ENCODE measurements at regions not wholly inside any gene's neighbourhood (a gene's known extent, or its start where the extent isn't known, plus 50 kb on each side); places are given as distances from the start of the nearest gene placed in this dataset.

DNA sequence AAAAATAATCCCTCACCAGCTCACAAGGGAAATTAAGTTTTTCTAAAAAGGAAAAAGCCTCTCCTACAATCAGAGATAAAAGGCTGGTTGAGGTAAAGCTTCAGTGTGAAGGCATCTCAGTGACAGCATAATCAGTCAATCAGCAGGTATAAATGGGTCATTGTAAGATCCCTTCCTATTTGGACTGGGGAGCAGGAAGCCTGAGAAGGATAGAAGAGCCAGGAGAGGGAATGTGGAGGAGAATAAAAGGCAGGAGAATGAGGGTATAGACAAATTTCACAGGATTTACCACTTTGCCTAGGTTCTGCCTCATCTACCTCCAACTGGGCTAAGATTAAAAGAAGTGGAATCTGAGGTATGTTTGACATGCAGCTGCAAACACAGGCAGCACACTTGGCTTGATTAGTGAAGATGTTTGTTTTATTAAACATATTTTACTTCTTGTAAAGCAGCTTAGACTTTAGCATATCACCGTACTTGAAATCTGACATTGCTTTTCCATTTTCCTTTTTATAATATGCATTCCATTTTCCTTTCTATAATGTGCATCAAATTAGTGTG, 479.1 kb upstream of the USP15 start:
- intact Hi-C loops (cut with DNase I), result no loop called here
- Histone ChIP-seq H3K27ac (no peak overlapping the region), H3K27me3 (replicated peaks; ENCODE audit: insufficient read depth) (no peaks in the 10 kb centered on the region), H3K4me3 (no peak overlapping the region), H3K36me3 (no peaks in the 10 kb centered on the region), H3K9me3 (no peaks in the 10 kb centered on the region), H3K4me1 (replicated peaks) (no peaks in the 10 kb centered on the region)
- WGBS, result 14% methylated on average over 1 of the region's 1 CpG
- TF ChIP-seq, protein P1, sequence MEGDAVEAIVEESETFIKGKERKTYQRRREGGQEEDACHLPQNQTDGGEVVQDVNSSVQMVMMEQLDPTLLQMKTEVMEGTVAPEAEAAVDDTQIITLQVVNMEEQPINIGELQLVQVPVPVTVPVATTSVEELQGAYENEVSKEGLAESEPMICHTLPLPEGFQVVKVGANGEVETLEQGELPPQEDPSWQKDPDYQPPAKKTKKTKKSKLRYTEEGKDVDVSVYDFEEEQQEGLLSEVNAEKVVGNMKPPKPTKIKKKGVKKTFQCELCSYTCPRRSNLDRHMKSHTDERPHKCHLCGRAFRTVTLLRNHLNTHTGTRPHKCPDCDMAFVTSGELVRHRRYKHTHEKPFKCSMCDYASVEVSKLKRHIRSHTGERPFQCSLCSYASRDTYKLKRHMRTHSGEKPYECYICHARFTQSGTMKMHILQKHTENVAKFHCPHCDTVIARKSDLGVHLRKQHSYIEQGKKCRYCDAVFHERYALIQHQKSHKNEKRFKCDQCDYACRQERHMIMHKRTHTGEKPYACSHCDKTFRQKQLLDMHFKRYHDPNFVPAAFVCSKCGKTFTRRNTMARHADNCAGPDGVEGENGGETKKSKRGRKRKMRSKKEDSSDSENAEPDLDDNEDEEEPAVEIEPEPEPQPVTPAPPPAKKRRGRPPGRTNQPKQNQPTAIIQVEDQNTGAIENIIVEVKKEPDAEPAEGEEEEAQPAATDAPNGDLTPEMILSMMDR (IDR thresholded peaks at IDR 0.05), result no peak
- TF ChIP-seq POLR2A (IDR thresholded peaks at IDR 0.05) (no peak), POLR2AphosphoS5 (IDR thresholded peaks at IDR 0.05) (no peak)
- no peak for DNase-seq (ENCODE audit: low spot score)

DNA sequence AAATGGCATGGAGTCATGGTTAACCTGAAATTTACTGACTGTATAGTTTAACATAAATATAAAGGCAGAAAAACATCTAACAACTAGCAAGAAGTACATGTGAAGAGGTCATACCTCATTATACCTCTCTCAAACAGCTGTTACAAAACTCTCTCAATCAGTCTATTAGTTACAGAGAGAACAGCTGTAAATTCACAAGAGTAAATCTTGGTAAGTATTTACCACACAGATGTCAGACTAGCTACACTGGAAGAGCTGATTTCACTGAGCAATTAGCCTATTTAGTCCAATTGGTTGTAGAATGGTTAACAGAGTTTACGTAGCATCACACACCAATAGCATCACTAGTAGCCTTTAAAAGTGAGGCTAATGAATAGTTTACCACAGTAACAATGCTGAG, 463.4 kb upstream of the USP15 start:
- no peak overlapping the region for H3K4me3 ChIP-seq
- H3K4me1 ChIP-seq (replicated peaks), result no peaks in the 10 kb centered on the region
- H3K27me3 ChIP-seq (replicated peaks; ENCODE audit: insufficient read depth), result no peaks in the 10 kb centered on the region
- TF ChIP-seq POLR2A (IDR thresholded peaks at IDR 0.05) (no peak), POLR2AphosphoS5 (IDR thresholded peaks at IDR 0.05) (no peak)
- TF ChIP-seq, protein P1 (IDR thresholded peaks at IDR 0.05), result no peak
- no peak for DNase-seq (ENCODE audit: low spot score)
- 76% methylated on average over 1 of the region's 1 CpG for WGBS
- H3K9me3 ChIP-seq, result no peaks in the 10 kb centered on the region
- H3K27ac ChIP-seq, result no peak overlapping the region
- no peaks in the 10 kb centered on the region for H3K36me3 ChIP-seq
- intact Hi-C loops (cut with DNase I), result no loop called here

DNA sequence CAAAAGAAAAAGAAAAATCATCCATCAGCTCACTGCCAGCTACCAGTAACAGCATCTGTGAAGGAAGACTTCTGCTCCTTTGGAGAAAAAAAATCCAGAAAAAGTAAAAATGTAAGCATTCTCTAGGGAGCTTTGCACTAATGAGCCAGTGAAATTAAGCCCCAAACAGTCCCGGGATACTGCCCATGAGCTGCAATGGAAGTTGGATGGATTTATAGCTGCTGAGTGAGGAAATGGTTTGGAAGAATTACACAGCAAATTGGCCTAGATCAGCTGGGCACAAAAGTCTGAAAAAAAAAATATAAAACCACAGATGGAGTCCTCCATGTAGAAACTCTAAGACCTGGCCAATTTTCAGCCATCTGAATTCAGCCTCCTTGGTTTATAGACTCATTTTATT, 462.9 kb upstream of the USP15 start:
- no peak for DNase-seq (ENCODE audit: low spot score)
- Histone ChIP-seq H3K27ac (no peak overlapping the region), H3K4me1 (replicated peaks) (no peaks in the 10 kb centered on the region), H3K27me3 (replicated peaks; ENCODE audit: insufficient read depth) (no peaks in the 10 kb centered on the region), H3K36me3 (no peaks in the 10 kb centered on the region), H3K4me3 (no peak overlapping the region), H3K9me3 (no peaks in the 10 kb centered on the region)
- TF ChIP-seq, protein P1 (IDR thresholded peaks at IDR 0.05), result no peak
- TF ChIP-seq POLR2A (IDR thresholded peaks at IDR 0.05) (no peak), POLR2AphosphoS5 (IDR thresholded peaks at IDR 0.05) (no peak)
- 17% methylated on average over 1 of the region's 1 CpG for WGBS
- intact Hi-C loops (cut with DNase I), result no loop called here

DNA sequence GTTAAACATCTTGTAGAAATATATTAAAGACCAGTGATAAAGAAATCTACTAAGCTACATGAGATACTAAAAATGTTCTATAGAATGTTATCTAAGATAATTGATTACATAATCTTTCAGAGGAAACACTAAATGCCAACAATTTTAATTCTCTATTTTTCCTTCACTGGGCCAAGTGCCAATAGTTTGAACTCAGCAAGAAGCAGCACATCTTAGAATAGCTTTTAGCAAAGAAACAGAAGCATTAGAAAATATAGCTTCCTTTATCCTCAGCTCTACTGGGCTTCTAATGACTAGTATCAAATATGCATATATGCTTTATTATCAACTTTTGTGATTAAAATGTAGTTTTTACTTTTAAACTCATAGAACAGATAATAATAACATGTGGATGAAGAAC, 461.4 kb upstream of the USP15 start:
- Histone ChIP-seq H3K9me3 (no peaks in the 10 kb centered on the region), H3K4me1 (replicated peaks) (no peaks in the 10 kb centered on the region), H3K4me3 (no peak overlapping the region), H3K27ac (no peak overlapping the region), H3K27me3 (replicated peaks; ENCODE audit: insufficient read depth) (no peaks in the 10 kb centered on the region), H3K36me3 (no peaks in the 10 kb centered on the region)
- TF ChIP-seq, protein P1 (IDR thresholded peaks at IDR 0.05), result no peak
- no peak for TF ChIP-seq POLR2AphosphoS5 (IDR thresholded peaks at IDR 0.05)
- TF ChIP-seq POLR2A (IDR thresholded peaks at IDR 0.05), result no peak
- intact Hi-C loops (cut with DNase I), result no loop called here
- DNase-seq (ENCODE audit: low spot score), result no peak

DNA sequence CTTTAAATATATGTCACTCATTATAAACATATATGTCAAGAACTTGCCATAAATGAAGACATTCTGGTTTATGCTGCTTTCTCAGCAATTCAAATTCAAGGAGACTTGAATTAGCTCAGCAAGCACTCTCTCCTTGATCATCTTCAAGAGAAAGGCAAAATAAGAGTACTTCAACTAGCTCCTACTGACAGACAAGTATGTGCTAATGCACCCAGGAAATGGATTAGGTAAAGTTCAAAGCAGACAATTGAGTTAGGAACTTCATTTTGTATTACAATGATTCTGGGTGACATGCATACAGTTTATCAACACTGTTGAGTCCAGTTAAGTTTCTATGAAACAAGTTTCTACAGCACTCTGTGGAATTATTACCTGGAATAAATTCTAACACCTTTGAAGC, 455.9 kb upstream of the USP15 start:
- no peak for DNase-seq (ENCODE audit: low spot score)
- no peak overlapping the region for H3K4me3 ChIP-seq
- H3K36me3 ChIP-seq, result no peaks in the 10 kb centered on the region
- no peaks in the 10 kb centered on the region for H3K9me3 ChIP-seq
- H3K27me3 ChIP-seq (replicated peaks; ENCODE audit: insufficient read depth), result no peaks in the 10 kb centered on the region
- no peaks in the 10 kb centered on the region for H3K4me1 ChIP-seq (replicated peaks)
- TF ChIP-seq, protein P1 (IDR thresholded peaks at IDR 0.05), result no peak
- TF ChIP-seq POLR2AphosphoS5 (IDR thresholded peaks at IDR 0.05) (no peak), POLR2A (IDR thresholded peaks at IDR 0.05) (no peak)
- intact Hi-C loops (cut with DNase I), result no loop called here
- no peak overlapping the region for H3K27ac ChIP-seq

All from prostate gland (tissue), 2 donors.